Tibial artery (tissue), 4 donors: ENCODE measurements at regions not wholly inside any gene's neighbourhood (a gene's known extent, or its start where the extent isn't known, plus 50 kb on each side); places are given as distances from the start of the nearest gene placed in this dataset.

Source experiments
- DNase-seq, 2 donors: peaks; one replicate each; pipeline ENCODE4 v3.0.0-alpha.2; 2019
- H3K27ac ChIP-seq, 2 donors: fragments of 200-600 bp; sonication (generic) in 1 of 2; 1 replicate in 1 of 2; 2 replicates in 1 of 2; pipeline ENCODE4 v1.5.1; 2018 to 2019; ENCODE audit warnings: mild to moderate bottlenecking in 1 of 2
- H3K27me3 ChIP-seq, 2 donors: fragments of 200-600 bp; sonication (generic) in 1 of 2; one replicate each; pipeline versions ENCODE4 v1.5.1 to v1.6.0; 2016 to 2019
- H3K36me3 ChIP-seq, 3 donors: fragments of 200-600 bp; sonication (generic) in 2 of 3; one replicate each; pipeline ENCODE4 v1.5.1; 2016 to 2019; ENCODE audit warnings: mild to moderate bottlenecking in 2 of 3
- H3K4me1 ChIP-seq, 4 donors: fragments of 200-600 bp; sonication (generic) in 2 of 4; 1 replicate in 3 of 4; 2 replicates in 1 of 4; pipeline ENCODE4 v1.5.1; 2016 to 2019
- H3K4me3 ChIP-seq, 2 donors: fragments of 200-600 bp; sonication (generic) in 1 of 2; 1 replicate in 1 of 2; 2 replicates in 1 of 2; pipeline ENCODE4 v1.5.1; 2018 to 2019; ENCODE audit warnings: mild to moderate bottlenecking in 2 of 2
- H3K9me3 ChIP-seq, 3 donors: fragments of 200-600 bp; sonication (generic) in 1 of 3; one replicate each; pipeline ENCODE4 v1.5.1; 2016 to 2019
- CTCF ChIP-seq, 2 experiments: fragments of 200-600 bp in 1 of 2; fragments of 450-650 bp in 1 of 2; IDR thresholded peaks; one replicate each; pipeline ENCODE4 v1.5.1; 2017 to 2019; ENCODE audit warnings: antibody characterized with exemption in 2 of 2, mild to moderate bottlenecking in 1 of 2, moderate library complexity in 1 of 2
- intact Hi-C: fragments of 100-400 bp; cut with DNase I; formaldehyde crosslinking; loops from one replicate; pipeline ENCODE4 v1.15.0; 2023; ENCODE audit warnings: low total_unique reads

DNA sequence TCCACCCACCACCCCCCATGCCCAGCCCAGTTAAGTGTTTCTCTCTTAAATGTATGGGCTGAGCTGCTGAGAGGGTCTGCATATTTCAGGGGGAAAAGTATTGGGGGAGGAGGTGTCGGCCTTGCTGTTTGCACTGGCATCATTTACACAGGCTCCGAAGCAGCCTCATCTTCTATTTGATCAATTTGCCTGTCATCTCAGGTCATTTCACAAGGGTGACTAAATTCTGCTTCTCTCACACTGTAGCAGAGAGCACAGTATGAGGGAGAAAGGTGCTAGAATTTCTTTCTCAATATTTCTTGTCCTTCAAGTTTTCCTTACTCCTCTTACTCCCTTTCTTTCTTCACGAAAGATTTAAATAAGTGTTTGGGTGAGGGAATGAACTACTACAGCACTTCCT is 135.9 kb downstream of the AACS start:
- Histone ChIP-seq H3K36me3 (no peaks in the 10 kb centered on the region), H3K4me1 (no peaks in the 10 kb centered on the region), H3K27me3 (peaks cover 0 to 22% of the 10 kb centered on the region in 2 donors), H3K4me3 (no peak overlapping the region), H3K9me3 (peaks cover 0 to 12% (median 5%) of the 10 kb centered on the region in 3 donors), H3K27ac (no peak overlapping the region)
- no peak for TF ChIP-seq CTCF (IDR thresholded peaks at IDR 0.05)
- DNase-seq, result no peak
- intact Hi-C loops, result no loop called here

GRCh38 chr12:125201940-125202339 is 136.7 kb downstream of the AACS start:
- intact Hi-C loops, result no loop called here
- H3K4me3 ChIP-seq, result no peak overlapping the region
- no peak overlapping the region for H3K27ac ChIP-seq
- H3K9me3 ChIP-seq, result peaks cover 0 to 12% (median 5%) of the 10 kb centered on the region in 3 donors
- H3K36me3 ChIP-seq, result no peaks in the 10 kb centered on the region
- H3K27me3 ChIP-seq, result peaks cover 0 to 20% of the 10 kb centered on the region in 2 donors
- DNase-seq, result no peak
- no peak for TF ChIP-seq CTCF (IDR thresholded peaks at IDR 0.05)
- H3K4me1 ChIP-seq, result no peaks in the 10 kb centered on the region

DNA sequence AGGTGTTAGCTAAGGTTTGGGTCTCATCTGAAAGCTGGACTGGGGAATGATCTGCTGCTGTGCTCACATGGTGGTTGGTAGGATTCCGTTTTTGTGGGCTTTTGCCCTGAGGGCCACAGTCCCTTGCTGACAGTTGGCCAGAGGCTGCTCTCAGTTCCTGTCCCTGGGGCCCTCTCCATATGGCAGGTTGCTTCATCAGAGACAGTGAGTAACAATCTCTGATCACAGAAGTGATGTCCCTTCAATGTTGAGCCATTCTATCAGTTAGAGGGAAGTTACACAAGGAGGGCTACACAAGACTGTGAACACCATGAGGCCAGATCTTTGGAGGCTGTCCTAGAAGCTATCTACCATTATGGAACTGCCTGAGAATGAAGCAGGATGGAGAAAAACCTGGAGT is 137.2 kb downstream of the AACS start:
- intact Hi-C loops, result no loop called here
- no peaks in the 10 kb centered on the region for H3K36me3 ChIP-seq
- peaks cover 0 to 12% (median 5%) of the 10 kb centered on the region in 3 donors for H3K9me3 ChIP-seq
- no peaks in the 10 kb centered on the region for H3K4me1 ChIP-seq
- H3K27ac ChIP-seq, result no peak overlapping the region
- H3K4me3 ChIP-seq, result no peak overlapping the region
- no peak for TF ChIP-seq CTCF (IDR thresholded peaks at IDR 0.05)
- H3K27me3 ChIP-seq, result peaks cover 0 to 20% of the 10 kb centered on the region in 2 donors
- DNase-seq, result no peak

- TF ChIP-seq CTCF (IDR thresholded peaks at IDR 0.05), result no peak
- H3K27ac ChIP-seq, result no peak overlapping the region
- intact Hi-C loops, result no loop called here
Observed at GRCh38 chr12:125203145-125203765, 138.0 kb downstream of the AACS start.

DNA sequence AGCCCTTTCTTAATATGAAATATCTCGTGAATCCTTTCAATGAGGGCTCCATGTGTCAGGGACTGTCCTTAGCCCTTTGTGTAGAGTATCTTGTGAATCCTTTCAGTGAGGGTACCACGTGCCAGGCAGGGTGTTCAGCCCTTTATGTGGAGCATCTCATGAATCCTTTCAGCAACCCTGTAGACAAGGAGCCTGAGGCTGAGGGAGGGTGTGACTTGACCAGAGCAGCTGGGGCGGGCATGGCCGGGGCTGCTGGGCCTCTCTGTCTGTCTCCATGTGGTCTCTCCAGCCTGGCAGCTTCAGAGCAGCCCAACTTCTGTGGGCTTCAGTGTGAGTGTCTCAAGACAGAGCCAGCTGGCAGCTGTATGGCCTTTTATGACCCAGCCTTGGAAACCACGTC is 140.2 kb downstream of the AACS start:
- Histone ChIP-seq H3K9me3 (peaks cover 0 to 11% (median 5%) of the 10 kb centered on the region in 3 donors), H3K36me3 (no peaks in the 10 kb centered on the region), H3K4me3 (no peak overlapping the region), H3K27ac (no peak overlapping the region), H3K4me1 (no peaks in the 10 kb centered on the region), H3K27me3 (peaks cover 0 to 19% of the 10 kb centered on the region in 2 donors)
- intact Hi-C loops, result no loop called here
- no peak for TF ChIP-seq CTCF (IDR thresholded peaks at IDR 0.05)
- no peak for DNase-seq

More at GRCh38 chr12:125203145-125203765, 138.0 kb downstream of the AACS start:
- Histone ChIP-seq H3K4me3 (no peak overlapping the region), H3K36me3 (no peaks in the 10 kb centered on the region), H3K9me3 (peaks cover 0 to 12% (median 5%) of the 10 kb centered on the region in 3 donors), H3K27me3 (peaks cover 0 to 20% of the 10 kb centered on the region in 2 donors), H3K4me1 (no peaks in the 10 kb centered on the region)
- DNase-seq, result no peak
